Stimulated activated CD8-positive, alpha-beta memory T cell treated with anti-CD3 and anti-CD28 coated beads, Interleukin-4, amount 100 ng/mL, for 1 hour (primary cell): ENCODE measurements at regions not wholly inside any gene's neighbourhood (a gene's known extent, or its start where the extent isn't known, plus 50 kb on each side); places are given as distances from the start of the nearest gene placed in this dataset.
"Not testable (repeated sequence)": the region's sequence is repeated elsewhere in the genome, so short reads cannot be mapped to it uniquely, and the experiment has no call there.

Experiments
- DNase-seq, 2 donors: peaks; one replicate each; pipeline ENCODE4 v3.0.0-alpha.2; 2020; ENCODE audit warnings: low read depth in 2 of 2, low spot score in 1 of 2

DNA sequence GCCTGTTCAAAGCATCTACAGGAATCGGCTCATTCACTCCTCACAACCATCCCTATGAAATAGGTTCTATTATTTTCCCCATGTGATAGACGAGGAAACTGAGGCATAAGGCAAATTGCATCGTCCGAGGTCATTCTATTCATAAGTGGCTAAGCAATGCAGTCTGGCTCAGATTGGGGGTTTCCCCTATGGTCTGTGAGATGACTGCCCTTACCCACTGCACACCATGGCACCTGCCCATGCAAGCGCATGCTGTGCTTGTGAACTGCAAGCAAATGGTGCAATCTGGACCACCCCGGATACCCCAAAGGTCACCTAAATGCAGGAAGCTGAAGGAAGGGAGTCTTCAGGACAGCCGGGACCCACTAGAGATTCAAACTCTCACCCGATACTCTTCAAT, 123.4 kb upstream of the SOD1 start:
- DNase-seq = no peak

DNA sequence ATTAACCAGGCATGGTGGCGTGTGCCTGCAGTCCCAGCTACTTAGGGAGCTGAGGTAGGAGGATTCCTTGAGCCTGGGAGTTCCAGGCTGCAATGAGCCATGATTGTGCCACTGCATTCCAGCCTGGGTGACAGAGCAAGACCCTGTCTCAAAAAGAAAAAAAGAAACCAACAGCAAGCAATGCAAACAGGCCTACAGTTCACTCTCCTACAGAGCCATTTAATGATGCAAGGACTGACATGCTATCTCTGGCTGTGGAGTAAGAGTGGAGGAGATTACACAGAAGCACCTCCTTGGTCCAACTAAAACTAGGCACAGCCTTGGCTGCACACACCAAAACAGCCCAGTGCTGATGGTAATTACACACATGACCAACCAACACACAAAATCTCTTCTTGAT, 127.5 kb upstream of the SOD1 start:
- DNase-seq = no peak

DNA sequence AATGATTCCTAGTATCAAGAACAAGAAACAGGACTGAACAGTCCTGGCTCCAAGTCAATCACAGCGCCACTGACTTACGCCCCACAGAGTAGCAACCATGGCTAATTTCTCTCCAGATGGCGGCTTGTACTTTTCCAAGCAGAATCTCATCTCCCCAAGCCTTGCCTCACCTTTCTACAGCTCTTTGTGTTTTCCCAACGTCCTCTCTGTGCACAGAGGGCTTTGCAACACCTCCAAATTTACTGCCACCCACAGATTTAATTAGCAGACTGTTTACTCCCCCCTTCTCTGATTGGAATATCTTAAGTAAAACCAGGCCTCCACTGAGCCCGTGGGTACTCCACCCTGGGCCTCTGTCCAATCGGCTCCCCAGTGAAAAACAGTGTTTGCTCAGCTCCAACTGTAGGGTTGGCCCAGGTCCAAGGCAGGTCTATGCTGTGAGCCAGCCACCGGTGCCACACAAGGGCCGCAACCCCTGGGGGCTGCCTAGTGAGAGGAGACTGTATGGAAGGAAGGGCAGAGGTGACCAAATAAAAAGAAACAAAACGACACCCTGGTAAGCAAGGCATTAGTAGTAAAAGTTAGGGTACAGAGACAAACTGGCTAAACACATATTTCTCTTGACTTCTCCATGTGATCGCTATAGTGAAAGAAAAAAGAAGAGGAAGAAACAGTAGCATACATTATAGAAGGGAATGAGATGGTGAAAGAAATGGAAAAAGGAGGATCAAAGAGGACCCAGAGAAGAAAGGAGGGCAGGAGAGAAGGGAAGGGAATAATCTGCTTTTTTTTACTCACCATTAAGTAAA, 128.4 kb upstream of the SOD1 start:
- DNase-seq = no peak

DNA sequence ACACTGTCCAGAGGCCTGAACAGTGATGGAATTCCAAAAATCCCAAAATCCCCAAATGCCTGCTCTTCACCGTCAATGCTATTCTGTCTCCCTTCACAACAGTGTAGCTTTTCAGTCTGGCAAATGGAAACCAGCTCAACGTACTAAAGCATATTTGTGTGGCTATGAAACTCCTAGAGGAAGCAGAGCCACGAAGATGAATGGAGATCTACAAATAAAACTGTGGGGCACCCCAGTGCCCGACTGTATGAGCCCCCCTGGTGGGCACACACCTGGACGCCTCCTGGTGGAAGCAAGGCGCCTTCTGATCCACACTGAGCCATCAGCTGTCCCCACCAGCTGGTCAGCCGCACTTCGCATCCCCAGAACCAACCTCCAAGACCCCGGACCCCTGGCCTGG, 129.1 kb upstream of the SOD1 start:
- DNase-seq = no peak

DNA sequence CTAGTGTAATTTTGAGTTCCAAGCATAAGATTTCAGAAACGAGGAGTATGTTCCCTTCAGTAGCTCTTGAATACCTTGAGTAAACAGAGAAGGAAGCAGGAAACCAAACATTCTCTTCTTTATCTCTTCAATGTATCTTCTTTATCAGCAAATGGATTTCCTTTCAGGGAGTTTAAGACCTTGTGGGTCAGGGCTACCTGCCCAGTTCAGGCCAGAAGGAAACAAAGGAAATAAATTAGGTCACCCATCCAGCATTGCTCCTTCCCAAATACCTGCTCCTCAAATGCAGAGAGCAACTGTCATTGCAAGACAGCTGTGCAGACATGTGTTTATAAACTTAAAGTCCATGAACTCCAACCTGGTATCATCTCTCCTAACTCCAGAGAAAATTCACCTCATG, 130.1 kb upstream of the SOD1 start:
- DNase-seq = no peak

DNA sequence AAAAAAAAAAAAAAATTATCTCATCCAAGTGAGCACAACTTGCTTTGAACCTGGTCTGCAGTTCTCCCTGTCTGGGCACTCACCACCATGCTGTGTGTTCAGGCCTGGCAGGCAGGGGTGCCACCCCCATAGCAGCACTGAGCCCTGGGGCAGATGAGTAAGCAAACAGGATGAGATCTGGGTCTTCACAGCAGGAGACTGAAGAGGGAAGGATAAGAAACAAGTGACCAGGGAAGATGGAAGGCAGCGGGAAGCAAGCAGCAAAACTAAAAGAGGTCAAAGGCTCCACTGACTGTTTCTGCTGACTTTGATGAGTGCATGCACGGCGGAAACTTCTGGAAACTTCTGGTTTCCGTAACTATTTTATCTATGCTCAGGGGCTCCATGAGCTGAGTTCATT, 133.5 kb upstream of the SOD1 start:
- no peak for DNase-seq

DNA sequence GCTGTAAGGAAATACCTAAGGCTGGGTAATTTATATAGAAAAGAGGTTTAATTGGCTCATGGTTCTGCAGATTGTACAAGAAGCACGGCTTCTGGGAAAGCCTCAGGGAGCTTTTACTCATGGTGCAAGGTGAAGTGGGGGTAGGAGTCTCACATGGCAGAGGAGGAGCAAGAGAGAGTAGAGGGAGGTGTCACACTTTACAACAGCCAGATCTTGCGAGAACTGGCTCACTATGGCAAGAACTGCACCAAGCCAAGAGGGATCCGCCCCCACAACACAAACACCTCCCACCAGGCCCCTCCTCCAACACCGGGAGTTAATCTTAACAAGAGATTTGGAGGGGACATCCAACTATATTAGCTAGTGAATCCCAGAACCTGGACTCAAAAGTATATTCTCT, 135.4 kb upstream of the SOD1 start:
- no peak for DNase-seq

DNA sequence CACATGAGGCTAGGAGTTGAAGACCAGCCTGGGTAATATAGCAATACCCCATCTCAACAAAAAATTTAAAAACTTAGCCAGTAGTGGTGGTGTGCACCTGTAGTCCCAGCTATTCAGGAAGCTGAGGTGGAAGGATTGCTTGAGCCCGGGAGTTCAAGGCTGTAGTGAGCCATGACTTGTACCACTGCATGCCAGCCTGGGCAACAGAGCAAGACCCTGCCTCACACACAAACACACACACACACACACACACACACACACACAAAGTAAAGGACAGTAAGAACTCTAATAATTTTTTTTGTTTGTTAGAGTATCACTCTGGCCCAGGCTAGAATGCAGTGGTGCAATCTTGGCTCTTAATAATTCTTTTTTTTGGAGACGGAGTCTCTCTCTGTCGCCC, 138.0 kb upstream of the SOD1 start:
- DNase-seq = no peak

DNA sequence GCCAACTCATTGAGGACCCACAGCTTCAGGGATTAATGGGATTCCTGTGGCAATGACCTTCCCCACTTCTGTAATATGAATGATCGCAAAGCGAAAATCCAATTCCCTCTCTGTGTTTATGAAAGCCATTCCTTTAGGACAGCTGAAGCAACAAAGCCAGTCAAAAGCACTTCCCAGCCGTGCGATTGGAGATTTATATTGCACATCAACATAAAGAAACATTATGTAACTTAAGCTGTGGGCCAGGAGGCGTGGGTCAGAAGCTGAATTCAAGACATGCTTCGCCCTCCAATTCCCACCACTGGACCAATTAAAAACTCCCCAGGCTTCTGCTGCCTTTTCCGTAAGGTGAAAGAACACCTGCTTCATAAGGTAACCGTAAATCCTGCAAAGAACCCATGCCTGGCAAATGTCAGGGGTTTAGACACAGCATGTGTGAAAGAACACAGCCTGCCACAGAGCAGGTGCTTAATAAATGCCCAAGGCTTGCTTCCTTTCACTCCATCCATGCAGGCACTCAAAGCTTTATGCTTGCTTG, 138.9 kb upstream of the SOD1 start:
- DNase-seq = no peak

DNA sequence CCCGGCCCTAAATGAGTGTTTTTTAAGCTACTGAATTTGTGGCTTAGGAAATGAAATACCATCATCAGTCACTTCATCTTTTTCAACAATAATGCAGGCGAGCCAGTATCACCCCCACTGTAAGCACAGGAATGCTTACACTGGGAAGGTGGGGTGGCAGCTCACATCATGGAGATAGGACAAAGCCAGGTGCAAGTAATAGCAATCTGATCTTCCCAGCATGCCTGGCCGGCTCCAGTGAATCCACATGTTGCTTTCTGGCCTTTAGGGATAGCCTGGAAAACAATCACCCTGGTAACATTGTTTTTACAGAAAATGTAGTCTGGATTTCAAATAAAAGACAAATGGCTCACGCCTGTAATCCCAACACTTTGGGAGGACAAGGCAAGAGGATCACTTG, 140.9 kb upstream of the SOD1 start:
- no peak for DNase-seq

DNA sequence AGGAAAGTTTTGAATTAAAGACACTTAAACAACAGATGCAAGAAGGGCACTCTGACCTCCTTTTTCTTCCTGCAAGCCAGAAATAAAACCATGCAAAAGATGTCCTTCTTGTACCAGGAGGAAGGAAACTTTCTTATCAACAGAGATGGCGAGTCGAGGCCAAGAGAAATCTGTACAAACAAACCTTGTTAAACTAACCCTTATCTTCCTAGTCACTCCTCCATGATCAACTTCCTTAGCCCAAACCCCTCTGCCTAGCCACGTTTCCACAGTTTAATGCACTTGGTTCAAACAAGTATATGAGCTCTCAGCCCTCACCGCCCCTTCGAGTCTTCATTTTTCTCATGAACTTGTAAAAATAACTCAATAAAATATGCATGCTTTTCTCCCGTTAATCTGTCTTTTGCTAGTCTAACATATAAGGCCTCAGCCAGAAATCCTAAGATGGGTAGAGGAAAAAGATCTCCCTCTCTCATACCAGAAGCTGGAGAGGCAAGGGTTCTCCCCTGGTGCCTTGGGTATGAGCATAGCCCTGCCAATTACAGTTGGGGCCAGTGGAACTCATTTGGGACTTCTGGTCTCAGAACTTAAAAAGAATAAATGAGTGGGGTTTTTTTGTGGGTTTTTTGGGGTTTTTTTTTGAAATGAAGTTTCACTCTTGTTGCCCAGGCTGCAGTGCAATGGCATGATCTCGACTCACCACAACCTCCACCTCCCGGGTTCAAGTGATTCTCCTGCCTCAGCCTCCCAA, 141.7 kb upstream of the SOD1 start:
- DNase-seq = no peak

DNA sequence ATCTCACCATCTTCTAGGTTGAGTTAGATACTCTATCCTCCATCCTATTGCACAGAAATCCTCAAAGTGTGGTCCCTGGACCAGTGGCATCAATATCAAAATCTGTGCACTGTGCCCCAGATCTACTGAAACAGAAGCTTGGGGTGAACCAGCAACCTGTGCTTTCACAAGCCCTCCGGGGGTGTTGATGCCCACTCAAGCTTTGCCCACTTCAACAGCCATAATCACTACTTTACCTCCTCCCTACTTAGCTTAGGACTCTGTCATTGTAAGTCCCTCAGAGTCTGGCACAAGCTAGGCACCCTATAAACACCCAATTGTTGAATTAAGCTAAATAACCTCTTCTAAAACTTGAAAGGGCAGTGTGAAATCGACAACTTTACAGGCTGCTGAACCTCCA, 144.2 kb upstream of the SOD1 start:
- no peak for DNase-seq

DNA sequence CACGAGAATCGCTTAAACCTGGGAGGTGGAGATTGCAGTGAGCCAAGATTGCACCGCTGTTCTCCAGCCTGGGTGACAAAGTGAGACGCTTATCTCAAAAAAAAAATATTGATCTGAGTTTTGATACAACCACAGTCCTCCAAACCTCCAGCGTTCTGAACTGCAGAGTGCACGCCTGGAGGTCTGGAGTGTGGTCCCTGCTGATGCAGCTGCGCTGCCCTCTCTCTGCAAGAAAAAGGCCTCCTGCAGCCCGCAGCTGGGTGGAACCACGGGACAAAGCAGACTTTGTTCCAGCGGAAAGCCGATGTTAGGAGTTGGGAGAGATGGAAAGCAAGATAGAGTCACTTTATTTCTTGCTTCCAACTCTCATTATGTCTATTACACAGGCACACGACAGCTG, 144.9 kb upstream of the SOD1 start:
- DNase-seq = no peak

DNA sequence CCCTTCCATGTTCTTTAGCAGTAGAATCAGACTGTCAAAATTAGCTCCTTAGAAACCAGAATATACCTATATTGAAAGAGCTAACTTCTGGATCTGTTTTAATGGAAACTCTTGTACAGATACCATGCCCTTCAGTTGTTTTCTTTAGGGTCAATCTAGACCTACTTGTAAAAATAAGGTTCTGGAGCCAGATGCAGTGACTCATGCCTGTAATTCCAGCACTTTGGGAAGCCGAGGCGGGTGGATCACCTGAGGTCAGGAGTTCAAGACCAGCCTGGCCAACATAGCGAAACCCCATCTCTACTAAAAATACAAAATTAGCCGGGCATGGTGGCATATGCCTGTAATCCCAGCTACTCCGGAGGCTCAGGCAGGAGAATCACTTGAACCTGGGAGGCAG, 146.0 kb upstream of the SOD1 start:
- DNase-seq = not testable (repeated sequence)

DNA sequence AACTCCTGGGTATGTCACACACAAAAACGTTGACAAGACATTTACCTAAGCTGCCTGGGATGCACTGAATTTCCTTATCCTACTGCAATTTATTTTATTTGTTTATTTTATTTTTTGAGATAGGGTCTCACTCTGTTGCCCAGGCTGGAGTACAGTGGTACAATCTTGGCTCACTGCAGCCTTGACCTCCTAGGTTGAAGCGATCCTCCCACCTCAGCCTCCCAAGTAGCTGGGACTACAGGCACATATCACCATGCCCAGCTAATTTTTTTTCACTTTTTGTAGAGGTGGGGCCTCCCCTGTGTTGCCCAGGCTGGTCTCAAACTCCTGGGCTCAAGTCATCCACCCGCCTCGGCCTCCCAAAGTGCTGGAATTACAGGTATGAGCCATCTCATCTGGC, 147.5 kb upstream of the SOD1 start:
- not testable (repeated sequence) for DNase-seq

DNA sequence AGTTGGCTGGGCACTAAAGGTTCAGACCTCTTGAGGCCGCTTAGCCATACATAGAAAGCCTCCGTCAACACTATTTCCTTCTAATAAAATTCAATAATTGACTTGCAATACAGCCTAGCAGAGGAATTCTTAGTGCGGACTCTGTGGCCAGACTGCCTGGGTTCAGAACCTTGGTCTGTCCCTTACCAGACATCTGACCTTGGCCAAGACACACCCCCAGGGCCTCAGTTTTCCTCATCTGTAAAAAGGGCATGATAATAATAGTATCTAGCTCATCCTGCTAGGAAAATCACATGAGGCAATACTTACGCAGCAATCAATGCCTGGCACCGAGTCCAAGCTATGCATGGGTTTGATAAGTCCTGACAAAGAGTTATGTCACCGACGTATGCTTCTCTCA, 148.2 kb upstream of the SOD1 start:
- no peak for DNase-seq

DNA sequence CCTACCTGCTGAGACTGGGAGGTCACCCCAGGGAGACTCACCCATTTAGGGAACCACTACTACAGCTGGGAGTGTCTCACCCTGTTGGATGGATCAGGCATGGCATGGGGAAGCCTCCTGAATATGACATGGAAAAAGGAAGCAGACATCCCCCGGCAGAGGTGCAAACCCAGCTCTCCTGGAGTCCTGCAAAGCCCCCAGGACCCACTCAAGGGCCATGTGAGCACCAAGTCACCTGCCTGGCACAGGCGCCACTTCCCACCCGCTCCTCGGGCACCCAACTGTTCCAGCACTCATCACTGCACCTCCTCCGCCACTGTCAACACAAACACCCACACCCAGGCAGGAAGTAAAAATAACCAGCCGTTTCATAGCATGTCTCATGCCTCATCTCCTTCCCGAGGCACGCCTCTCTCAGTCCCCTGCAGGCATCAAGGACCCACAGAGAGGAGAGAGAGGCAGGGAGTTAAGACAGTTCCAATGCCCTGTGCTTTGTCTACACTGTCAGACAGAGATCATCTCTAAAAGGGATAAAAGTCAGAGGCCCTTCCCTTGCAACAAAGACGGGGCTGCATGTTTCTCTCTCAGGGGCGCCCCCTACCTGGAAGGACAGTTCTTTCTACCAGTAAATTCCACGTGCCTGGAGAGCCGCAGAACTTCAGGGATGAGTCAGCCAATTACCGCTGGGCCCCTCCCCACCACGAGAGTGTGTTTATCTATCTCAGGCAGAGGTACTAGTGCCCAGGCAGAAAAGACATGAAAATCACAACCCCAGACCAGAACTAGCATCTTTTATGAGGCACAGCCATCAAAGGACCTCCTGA, 150.1 kb upstream of the SOD1 start:
- DNase-seq = peak; percentile 28 to 48

DNA sequence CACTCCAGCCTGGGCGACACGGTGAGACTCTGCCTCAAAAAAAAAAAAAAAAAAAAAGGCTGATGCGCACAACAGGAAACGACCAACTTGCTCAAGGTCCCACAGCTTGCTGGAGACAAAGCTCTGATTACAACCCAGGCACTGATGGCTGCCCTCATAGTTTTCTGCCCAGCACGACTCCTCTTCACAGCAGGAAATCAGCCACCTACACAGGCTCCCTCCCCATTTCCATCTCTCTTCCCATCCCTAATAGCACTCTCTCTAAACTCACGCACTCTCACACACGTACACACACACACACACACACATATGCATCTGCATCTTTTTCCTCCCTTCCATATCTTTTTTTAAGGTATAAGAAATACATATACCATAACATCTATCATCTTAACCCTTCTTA, 153.5 kb upstream of the SOD1 start:
- no peak for DNase-seq

DNA sequence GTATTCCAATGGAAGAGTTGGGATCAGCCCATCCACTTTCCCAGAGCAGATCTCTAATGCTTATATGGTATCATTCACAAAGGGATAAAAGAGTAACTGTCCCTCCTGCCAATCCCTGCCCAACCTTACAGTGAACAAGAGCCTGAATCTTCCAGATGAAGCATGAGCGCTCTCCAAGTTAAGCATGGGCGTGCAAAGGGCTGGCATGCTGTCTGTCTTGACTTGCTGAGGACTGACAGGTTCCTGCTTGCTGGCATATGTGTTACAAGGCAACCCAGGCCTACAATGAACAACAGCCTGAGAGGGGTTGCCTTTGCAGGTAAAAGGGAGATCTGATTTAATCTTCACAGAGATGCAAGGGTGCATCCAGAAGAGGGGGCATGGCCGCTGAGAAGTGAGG, 155.6 kb upstream of the SOD1 start:
- DNase-seq = no peak

DNA sequence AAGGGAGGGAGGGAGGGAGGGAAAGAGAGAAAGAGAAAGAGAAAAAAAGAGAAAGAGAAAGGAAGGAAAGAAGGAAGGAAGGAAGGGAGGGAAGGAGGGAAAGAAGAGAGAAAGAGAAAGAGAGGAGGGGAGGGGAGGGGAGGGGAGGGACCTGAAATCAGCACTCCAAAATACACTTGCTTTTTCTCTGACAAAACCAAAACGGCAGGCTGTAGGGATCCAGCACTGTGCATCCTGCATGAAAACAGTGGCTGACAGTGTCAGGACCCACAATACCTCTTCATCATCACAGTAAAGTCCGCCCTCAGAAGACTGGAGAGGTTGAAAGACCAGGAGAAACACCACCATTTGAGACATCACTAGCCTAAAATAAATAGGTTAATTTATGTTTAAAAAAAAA, 156.0 kb upstream of the SOD1 start:
- no peak for DNase-seq

DNA sequence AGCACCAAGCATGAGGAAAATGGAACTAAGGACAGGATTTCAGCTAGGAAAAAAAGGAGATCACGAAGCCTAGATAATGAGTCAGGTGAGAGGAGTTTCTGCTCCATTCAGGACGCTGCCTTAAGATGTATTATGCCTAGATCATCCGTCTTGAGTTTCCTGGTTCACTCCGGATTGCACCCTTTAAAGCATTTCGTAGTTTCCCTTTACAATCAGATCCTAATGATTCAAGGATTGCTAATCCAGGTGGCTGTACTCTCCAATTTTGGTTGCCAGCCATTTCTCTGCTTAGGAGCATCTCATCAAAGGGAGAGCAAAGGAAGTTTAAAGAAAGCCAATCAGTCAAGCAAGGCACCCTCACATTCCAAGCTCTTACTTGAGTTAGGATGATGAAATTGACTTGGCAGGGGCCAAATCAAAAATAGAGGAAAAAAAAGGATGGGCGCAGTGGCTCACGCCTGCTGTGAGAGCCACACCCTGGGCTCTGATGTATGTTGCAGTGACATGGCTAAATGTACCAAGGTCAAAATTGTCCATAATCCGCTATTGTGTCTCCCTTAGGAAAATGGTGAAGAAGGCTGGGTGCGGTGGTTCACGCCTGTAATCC, 156.9 kb upstream of the SOD1 start:
- DNase-seq = no peak
